Keratinocyte (primary cell): ENCODE measurements at regions not wholly inside any gene's neighbourhood (a gene's known extent, or its start where the extent isn't known, plus 50 kb on each side); places are given as distances from the start of the nearest gene placed in this dataset.

Experiments
- DNase-seq: peaks from one replicate; pipeline ENCODE4 v3.0.0-alpha.2; 2011; ENCODE audit warnings: low read depth, missing footprints, low spot score
- FAIRE-seq: peaks from 2 replicates; lab custom pipeline; 2011; peaks lifted over from hg19 to GRCh38; lab: Jason Lieb, UNC
- H2AFZ ChIP-seq: 2 replicates; pipeline ENCODE4 v1.6.0; 2012; ENCODE audit warnings: low read length, control low read depth, inconsistent platforms; ENCODE audit not compliant: control insufficient read depth
- H3K27ac ChIP-seq: 2 replicates; pipeline ENCODE4 v1.5.1; 2011; ENCODE audit warnings: low read length; ENCODE audit not compliant: control insufficient read depth, insufficient read depth
- H3K27me3 ChIP-seq: 3 replicates; pipeline ENCODE4 v1.6.0; 2011; ENCODE audit warnings: low read length; ENCODE audit not compliant: control insufficient read depth, insufficient read depth; ENCODE audit errors: extremely low read depth
- H3K36me3 ChIP-seq, 2 experiments: 2 replicates in 1 of 2; 3 replicates in 1 of 2; pipeline ENCODE4 v1.5.1; 2011; ENCODE audit warnings: low read length in 2 of 2, mild to moderate bottlenecking in 1 of 2; ENCODE audit not compliant: control insufficient read depth in 2 of 2, insufficient read depth in 2 of 2; ENCODE audit errors: extremely low read depth in 1 of 2
- H3K4me1 ChIP-seq: 3 replicates; pipeline ENCODE4 v1.5.1; 2011; ENCODE audit warnings: low read length; ENCODE audit not compliant: control insufficient read depth, insufficient read depth; ENCODE audit errors: extremely low read depth
- H3K4me2 ChIP-seq: 3 replicates; pipeline ENCODE4 v1.6.0; 2011; ENCODE audit warnings: low read depth, low read length; ENCODE audit not compliant: control insufficient read depth, insufficient read depth; ENCODE audit errors: extremely low read depth
- H3K4me3 ChIP-seq, 3 experiments: fragments of 200-600 bp in 1 of 3; sonication (generic) in 1 of 3; 2 replicates in 2 of 3; 3 replicates in 1 of 3; pipeline ENCODE4 v1.5.1; 2011 to 2016; ENCODE audit warnings: low read length in 3 of 3, mild to moderate bottlenecking in 3 of 3, control low read depth in 2 of 3, inconsistent platforms in 1 of 3, low read depth in 1 of 3, mixed read lengths in 1 of 3, mixed run types in 1 of 3, moderate library complexity in 1 of 3; ENCODE audit not compliant: control insufficient read depth in 2 of 3, insufficient read depth in 2 of 3; ENCODE audit errors: extremely low read depth in 1 of 3
- H3K79me2 ChIP-seq: 2 replicates; pipeline ENCODE4 v1.6.0; 2012; ENCODE audit warnings: low read length; ENCODE audit not compliant: control insufficient read depth, insufficient read depth
- H3K9ac ChIP-seq: 3 replicates; pipeline ENCODE4 v1.6.0; 2011; ENCODE audit warnings: low read length; ENCODE audit not compliant: control insufficient read depth, insufficient read depth; ENCODE audit errors: extremely low read depth
- H3K9me1 ChIP-seq: 3 replicates; pipeline ENCODE4 v1.6.0; 2011; ENCODE audit warnings: low read length; ENCODE audit not compliant: control insufficient read depth, insufficient read depth; ENCODE audit errors: extremely low read depth
- H3K9me3 ChIP-seq: 2 replicates; pipeline ENCODE4 v1.5.1; 2012; ENCODE audit warnings: low read depth, low read length; ENCODE audit not compliant: control insufficient read depth
- H4K20me1 ChIP-seq: 3 replicates; pipeline ENCODE4 v1.6.0; 2011; ENCODE audit warnings: low read length; ENCODE audit not compliant: control insufficient read depth, insufficient read depth; ENCODE audit errors: extremely low read depth
- EZH2 ChIP-seq: IDR thresholded peaks from one replicate; pipeline ENCODE4 v1.6.1; 2012; ENCODE audit warnings: inconsistent platforms, mild to moderate bottlenecking, low read length, moderate library complexity
- dilution Hi-C: fragments of 300-500 bp; cut with MboI; formaldehyde crosslinking; loops from one replicate; pipeline ENCODE4 v1.7.0; 2020; ENCODE audit warnings: low sequenced_read_pairs; ENCODE audit not compliant: extremely low pct_ligation_motif_present
- TF ChIP-seq, protein P1 (sequence below), 3 experiments: IDR thresholded peaks in 1 of 3; conservative IDR thresholded peaks in 1 of 3; optimal IDR thresholded peaks in 1 of 3; 2 replicates in 2 of 3; 3 replicates in 1 of 3; pipeline versions ENCODE3 to v1.5.1; 2011; ENCODE audit warnings: low read length in 3 of 3, mild to moderate bottlenecking in 3 of 3, moderate library complexity in 2 of 3, control low read depth in 1 of 3, inconsistent platforms in 1 of 3; ENCODE audit not compliant: insufficient read depth in 2 of 3; ENCODE audit errors: extremely low read depth in 1 of 3

DNA sequence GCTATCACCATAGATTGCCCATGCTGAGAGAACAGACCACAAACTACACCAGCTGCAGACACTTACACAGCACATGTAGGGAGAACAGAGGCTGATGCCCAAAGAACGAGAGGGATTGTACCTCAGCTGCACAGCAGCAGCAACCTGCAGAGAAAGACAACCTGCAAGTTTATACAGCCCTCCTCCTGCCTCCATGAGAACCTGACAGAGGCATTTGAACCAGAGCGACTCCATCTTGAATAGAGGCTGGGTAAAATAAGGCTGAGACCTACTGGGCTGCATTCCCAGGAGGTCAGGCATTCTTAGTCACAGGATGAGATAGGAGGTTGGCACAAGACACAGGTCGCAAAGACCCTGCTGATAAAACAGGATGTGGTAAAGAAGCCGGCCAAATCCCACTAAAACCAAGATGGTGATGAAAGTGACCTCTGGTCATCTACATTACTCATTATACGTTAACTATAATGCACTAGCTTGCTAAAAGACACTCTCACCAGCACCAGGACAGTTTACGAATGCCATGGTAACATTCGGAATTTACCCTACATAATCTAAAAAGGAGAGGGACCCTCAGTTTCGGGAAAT is 262.4 kb upstream of the HMGA2 start:
- no peak overlapping the region for H2AFZ ChIP-seq
- TF ChIP-seq, protein P1, sequence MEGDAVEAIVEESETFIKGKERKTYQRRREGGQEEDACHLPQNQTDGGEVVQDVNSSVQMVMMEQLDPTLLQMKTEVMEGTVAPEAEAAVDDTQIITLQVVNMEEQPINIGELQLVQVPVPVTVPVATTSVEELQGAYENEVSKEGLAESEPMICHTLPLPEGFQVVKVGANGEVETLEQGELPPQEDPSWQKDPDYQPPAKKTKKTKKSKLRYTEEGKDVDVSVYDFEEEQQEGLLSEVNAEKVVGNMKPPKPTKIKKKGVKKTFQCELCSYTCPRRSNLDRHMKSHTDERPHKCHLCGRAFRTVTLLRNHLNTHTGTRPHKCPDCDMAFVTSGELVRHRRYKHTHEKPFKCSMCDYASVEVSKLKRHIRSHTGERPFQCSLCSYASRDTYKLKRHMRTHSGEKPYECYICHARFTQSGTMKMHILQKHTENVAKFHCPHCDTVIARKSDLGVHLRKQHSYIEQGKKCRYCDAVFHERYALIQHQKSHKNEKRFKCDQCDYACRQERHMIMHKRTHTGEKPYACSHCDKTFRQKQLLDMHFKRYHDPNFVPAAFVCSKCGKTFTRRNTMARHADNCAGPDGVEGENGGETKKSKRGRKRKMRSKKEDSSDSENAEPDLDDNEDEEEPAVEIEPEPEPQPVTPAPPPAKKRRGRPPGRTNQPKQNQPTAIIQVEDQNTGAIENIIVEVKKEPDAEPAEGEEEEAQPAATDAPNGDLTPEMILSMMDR (optimal IDR thresholded peaks at IDR 0.05 in 1 of 3, IDR thresholded peaks at IDR 0.05 in 1 of 3, conservative IDR thresholded peaks at IDR 0.05 in 1 of 3; ENCODE audit: extremely low read depth in 1 of 3, insufficient read depth in 2 of 3, low read length in 3 of 3), result no peak
- no peak for TF ChIP-seq EZH2
- H3K9me3 ChIP-seq, result no peaks in the 10 kb centered on the region
- H3K4me3 ChIP-seq, result no peak overlapping the region
- DNase-seq (no peak), FAIRE-seq (no peak)
- H3K27ac ChIP-seq, result no peak overlapping the region
- dilution Hi-C loops, result no loop called here
- no peak overlapping the region for H3K9ac ChIP-seq
- H3K4me2 ChIP-seq, result no peak overlapping the region
- H3K9me1 ChIP-seq, result no peaks in the 10 kb centered on the region
- H3K27me3 ChIP-seq, result no peaks in the 10 kb centered on the region
- H3K36me3 ChIP-seq, result no peaks in the 10 kb centered on the region
- no peaks in the 10 kb centered on the region for H3K79me2 ChIP-seq
- no peaks in the 10 kb centered on the region for H4K20me1 ChIP-seq
- H3K4me1 ChIP-seq, result peaks cover 18% of the 10 kb centered on the region

DNA sequence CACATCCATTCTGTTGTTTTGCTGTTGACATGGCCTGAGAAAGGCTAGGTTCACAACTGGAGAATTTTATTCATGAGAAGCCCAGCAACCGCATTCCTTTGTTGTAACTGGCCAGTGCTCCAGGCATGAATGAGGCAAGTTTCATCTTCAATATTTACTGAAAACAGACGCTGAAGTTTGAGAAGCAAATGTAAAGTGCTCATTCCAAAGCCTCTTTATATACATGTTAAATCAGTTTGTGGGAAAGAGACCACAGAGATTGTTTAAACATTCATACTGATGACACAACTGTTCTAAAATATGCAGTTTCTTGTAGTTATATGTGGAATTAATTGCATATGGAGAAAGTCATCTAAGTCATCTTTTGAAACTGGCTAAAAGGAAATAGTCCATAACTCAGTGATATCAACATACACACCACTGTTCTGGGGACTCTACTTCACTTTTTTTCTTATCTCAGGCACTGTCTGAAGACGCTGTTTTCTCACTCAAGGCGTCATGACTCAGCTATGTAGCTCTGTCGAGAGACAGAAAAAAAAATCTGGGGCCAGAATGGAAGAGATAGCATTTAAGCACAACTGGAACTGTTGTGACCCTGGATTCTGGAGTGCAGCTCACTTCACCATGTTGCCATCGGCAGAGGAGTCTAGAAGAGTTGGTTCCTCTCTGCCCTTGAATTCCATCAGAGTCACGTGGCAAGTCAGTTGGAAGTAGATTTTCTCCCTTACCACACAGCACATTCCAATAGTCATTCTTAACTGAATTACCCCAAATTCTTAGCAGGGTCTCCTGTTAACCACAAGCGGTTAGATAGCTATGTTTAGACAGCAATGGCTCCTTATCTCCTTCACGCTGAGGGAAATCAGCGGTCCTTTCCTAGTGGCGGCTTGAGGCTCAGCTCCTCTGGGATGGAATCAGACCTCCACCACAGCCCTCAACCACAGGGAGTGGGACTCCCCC is 258.4 kb upstream of the HMGA2 start:
- TF ChIP-seq, protein P1 (optimal IDR thresholded peaks at IDR 0.05 in 1 of 3, IDR thresholded peaks at IDR 0.05 in 1 of 3, conservative IDR thresholded peaks at IDR 0.05 in 1 of 3; ENCODE audit: extremely low read depth in 1 of 3, insufficient read depth in 2 of 3, low read length in 3 of 3), result no peak
- no peak for TF ChIP-seq EZH2
- DNase-seq (no peak), FAIRE-seq (peak; percentile 9)
- Histone ChIP-seq H3K4me2 (no peak overlapping the region), H3K79me2 (no peaks in the 10 kb centered on the region), H3K4me1 (peaks cover 21% of the 10 kb centered on the region), H2AFZ (peak overlapping the region; percentile 22), H3K9me1 (no peaks in the 10 kb centered on the region), H3K36me3 (no peaks in the 10 kb centered on the region), H3K27ac (peak overlapping the region; percentile 13), H3K27me3 (no peaks in the 10 kb centered on the region), H3K9me3 (no peaks in the 10 kb centered on the region), H3K9ac (no peak overlapping the region), H4K20me1 (no peaks in the 10 kb centered on the region), H3K4me3 (no peak overlapping the region)
- dilution Hi-C loops, result no loop called here
